Endothelial cell of umbilical vein (primary cell): ENCODE measurements at regions not wholly inside any gene's neighbourhood (a gene's known extent, or its start where the extent isn't known, plus 50 kb on each side); places are given as distances from the start of the nearest gene placed in this dataset.

Source experiments
- POLR2A ChIP-seq: IDR thresholded peaks from 2 replicates; pipeline ENCODE4 v1.6.1; 2012; ENCODE audit warnings: low read depth, mild to moderate bottlenecking, control low read depth, low read length
- POLR2AphosphoS5 ChIP-seq: IDR thresholded peaks from 2 replicates; pipeline ENCODE4 v1.6.1; 2012; ENCODE audit warnings: low read depth, mild to moderate bottlenecking, control low read depth, low read length, moderate library complexity; ENCODE audit not compliant: insufficient read depth
- TF ChIP-seq, protein P1 (sequence below), 2 donors: IDR thresholded peaks; 1 replicate in 1 of 2; 2 replicates in 1 of 2; pipeline ENCODE4 v1.5.1; 2011; ENCODE audit warnings: low read length in 2 of 2, mild to moderate bottlenecking in 2 of 2, moderate library complexity in 2 of 2, control low read depth in 1 of 2, inconsistent platforms in 1 of 2, low read depth in 1 of 2; ENCODE audit not compliant: insufficient read depth in 1 of 2; ENCODE audit errors: extremely low read depth in 1 of 2

DNA sequence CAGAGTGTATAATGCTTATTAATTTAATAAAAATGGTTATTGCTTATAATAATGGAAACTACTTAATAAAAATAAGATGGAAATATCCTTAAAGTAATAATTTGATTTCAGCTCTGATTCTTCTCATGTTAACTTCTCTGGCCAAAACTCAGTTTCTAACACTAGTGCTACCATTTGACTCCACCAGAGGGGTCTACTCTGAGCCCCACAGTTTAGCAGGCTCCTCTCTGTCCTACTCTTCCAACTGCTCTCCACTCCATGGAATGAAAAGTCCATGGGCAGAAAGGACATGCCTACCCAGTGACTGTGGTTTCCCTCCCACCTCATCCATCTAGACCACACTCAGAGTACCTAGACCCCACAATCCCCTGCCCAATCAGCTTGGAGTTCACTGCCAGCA, 489.1 kb upstream of the CAMK1G start:
- TF ChIP-seq, protein P1, sequence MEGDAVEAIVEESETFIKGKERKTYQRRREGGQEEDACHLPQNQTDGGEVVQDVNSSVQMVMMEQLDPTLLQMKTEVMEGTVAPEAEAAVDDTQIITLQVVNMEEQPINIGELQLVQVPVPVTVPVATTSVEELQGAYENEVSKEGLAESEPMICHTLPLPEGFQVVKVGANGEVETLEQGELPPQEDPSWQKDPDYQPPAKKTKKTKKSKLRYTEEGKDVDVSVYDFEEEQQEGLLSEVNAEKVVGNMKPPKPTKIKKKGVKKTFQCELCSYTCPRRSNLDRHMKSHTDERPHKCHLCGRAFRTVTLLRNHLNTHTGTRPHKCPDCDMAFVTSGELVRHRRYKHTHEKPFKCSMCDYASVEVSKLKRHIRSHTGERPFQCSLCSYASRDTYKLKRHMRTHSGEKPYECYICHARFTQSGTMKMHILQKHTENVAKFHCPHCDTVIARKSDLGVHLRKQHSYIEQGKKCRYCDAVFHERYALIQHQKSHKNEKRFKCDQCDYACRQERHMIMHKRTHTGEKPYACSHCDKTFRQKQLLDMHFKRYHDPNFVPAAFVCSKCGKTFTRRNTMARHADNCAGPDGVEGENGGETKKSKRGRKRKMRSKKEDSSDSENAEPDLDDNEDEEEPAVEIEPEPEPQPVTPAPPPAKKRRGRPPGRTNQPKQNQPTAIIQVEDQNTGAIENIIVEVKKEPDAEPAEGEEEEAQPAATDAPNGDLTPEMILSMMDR (IDR thresholded peaks at IDR 0.05; ENCODE audit: extremely low read depth in 1 of 2, insufficient read depth in 1 of 2, low read depth in 1 of 2, low read length in 2 of 2), result no peak
- TF ChIP-seq POLR2A (no peak), POLR2AphosphoS5 (no peak)
